Inflammatory macrophage (primary cell): ENCODE measurements at regions not wholly inside any gene's neighbourhood (a gene's known extent, or its start where the extent isn't known, plus 50 kb on each side); places are given as distances from the start of the nearest gene placed in this dataset.
A peak's percentile ranks its signal among the peaks of the same experiment; 100 is the strongest.
"Not testable (repeated sequence)": the region's sequence is repeated elsewhere in the genome, so short reads cannot be mapped to it uniquely, and the experiment has no call there.

Experiments used
- DNase-seq, 2 donors: peaks; one replicate each; pipeline ENCODE4 v3.0.0-alpha.2; 2020 to 2022

DNA sequence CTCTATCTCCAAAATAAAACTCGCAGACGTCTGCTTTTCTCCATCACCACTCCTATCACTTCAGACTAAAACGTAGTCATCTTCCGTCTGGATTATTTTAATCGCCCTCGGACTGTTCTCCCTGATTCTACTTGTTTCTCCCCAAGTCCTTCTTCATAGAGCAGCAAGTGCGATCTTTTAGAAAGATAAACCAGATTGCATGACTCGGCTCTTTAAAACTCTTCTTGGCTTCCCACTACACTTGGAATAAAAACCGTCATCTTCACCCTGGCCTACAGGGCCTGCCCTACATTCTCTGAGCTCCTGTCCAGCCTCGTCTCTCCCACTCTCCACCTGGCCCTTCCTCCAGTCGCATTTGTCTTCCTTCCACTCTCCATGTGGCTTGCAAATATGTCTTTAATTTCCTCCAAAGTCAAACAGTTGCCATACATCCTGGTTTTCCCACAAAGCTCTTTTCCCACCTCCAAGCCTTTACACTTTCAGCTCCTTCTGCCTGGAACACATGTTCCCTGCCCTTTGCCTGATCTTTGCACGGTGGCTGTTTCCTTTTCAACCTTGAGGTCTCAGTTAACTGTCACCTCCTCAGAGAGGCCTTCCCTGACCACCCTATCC is 70.5 kb upstream of the DHX40 start:
- DNase-seq, result no peak

DNA sequence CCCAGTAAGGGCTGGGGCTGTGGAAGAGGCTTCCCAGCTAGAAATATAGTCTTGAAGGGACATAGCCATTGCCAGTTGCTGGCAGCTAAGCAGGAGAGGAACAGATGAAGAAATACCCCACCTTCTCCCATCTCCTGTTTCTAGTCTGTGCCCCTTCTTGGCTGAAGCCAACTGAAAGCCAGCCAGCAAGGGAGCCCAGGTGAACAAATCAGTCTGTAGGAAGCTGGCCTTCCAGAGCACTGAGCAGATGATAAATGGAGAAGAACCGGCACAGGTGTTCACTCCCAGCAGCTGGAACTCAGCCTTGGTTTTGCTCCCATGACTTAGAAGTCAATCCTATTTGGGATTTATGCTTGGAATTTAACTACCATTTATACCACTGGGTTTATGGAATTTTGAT is 69.2 kb upstream of the DHX40 start:
- DNase-seq, result no peak

DNA sequence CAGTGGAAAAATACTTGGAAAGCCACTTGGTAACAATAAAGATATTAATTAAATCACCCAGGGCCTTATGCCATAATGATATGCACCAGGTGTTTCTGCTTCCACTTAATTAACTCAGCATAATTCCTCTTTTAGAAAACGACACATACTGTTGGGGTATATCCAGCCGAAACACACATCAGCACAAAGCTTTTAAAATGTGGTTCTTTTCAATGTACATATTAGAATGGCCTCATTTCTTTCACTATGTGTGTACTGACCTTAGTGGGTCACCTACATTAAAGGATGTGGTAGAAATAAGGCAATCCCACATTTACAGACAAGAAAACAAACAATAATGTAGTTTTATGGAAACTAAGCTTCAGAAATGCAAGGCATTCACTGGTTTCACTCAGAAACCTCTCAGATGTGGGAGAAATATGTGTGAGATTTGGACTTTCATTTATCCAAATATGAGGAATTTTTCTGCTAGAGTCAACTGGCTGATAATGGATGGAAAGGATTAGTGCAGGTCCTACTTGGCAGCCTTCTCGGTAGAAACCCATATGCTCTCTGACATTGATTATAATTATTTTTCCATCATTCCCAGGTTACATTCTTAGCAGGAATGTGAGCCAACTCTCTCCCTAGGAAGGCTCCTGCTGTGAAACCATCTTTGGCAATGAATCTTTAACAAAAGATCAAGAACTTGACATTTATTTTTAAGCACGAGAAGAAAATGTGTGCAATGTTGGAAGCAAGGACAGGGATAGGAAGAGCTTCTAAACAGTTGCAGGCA is 66.7 kb upstream of the DHX40 start:
- DNase-seq, result no peak

DNA sequence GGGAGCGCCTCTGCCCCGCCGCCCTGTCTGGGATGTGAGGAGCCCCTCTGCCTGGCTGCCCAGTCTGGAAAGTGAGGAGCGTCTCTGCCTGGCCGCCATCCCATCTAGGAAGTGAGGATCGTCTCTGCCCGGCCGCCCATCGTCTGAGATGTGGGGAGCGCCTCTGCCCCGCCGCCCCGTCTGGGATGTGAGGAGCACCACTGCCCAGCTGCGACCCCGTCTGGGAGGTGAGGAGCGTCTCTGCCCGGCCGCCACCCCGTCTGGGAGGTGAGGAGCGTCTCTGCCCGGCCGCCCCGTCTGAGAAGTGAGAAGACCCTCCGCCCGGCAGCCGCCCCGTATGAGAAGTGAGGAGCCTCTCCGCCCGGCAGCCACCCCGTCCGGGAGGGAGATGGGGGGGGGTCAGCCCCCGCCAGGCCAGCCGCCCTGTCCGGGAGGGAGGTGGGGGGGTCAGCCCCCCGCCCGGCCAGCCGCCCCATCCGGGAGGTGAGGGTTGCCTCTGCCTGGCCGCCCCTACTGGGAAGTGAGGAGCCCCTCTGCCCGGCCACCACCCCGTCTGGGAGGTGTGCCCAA is 65.2 kb upstream of the DHX40 start:
- not testable (repeated sequence) for DNase-seq

DNA sequence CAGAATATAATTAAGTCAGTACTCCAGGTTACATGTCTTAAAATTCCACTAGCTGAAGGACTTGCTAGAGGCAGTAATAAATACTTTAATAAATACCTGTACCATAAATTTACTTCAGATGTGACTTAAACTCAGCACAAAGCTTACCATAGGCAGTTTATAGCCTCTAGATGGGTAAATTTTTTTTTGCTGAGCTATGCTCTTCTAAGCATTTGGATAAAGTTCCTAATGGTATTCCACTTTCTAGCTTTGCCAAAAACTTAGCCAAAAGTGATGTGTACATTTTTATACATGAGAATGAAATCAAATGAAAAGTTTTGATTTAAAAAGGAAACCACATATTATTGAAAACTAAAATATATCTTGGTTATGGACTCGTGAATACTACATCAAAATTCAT is 63.7 kb upstream of the DHX40 start:
- DNase-seq, result no peak

DNA sequence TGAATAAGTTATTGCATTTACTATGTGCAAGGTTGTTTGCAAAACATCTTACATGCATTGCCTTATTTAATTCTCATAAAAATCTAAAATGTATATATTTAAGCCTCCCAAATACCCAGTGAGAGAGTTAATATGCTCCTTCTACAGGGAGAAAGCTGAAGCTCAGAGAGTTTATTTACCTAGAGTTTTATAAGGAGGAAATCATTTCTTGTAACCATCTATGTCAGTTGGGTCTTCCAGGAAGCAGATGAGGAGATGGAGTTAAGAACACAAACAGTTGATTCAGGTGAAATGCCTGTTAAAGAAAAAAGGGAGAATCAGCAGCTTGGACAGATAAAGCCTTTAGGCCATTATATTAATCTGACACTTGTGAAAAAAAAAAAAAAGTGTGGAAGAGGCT is 62.6 kb upstream of the DHX40 start:
- no peak for DNase-seq

DNA sequence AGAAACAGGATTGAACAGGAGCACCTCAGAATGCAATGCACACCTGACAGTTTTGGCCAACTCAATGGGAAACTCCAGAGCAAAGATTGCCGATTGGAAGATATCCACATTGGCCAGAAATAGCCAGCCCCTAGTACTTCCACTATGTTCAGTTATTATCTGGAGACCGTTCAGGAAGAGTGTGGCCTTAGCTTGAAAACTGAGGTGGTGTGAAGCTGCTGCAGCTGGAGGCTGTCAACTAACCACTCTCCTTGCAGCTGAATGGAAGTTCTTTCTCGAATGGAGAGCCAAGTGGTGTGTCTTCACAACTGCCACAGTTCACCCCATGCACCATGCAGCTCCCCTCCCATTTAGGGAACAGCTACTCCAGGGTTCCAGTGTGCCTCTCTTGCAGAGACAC is 61.9 kb upstream of the DHX40 start:
- DNase-seq, result no peak

DNA sequence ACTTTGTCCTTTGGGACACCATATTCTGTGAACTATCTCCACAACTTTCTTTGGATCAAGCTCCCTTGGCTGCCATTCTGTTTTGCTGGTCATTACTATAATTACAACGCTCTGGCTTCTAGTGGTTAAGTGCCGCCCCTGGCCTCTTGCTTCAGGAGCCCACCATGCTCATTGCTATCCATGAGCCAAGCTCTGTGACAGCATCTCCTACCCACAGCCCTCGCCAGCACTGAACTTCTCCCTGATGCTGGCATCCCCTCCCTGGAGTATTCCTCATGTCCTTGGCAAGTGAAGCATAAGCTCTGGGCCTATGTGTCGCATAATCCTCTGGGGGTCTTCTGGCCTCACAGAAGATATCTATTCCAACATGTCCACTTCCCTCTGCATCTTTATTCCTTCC is 60.6 kb upstream of the DHX40 start:
- DNase-seq, result no peak

DNA sequence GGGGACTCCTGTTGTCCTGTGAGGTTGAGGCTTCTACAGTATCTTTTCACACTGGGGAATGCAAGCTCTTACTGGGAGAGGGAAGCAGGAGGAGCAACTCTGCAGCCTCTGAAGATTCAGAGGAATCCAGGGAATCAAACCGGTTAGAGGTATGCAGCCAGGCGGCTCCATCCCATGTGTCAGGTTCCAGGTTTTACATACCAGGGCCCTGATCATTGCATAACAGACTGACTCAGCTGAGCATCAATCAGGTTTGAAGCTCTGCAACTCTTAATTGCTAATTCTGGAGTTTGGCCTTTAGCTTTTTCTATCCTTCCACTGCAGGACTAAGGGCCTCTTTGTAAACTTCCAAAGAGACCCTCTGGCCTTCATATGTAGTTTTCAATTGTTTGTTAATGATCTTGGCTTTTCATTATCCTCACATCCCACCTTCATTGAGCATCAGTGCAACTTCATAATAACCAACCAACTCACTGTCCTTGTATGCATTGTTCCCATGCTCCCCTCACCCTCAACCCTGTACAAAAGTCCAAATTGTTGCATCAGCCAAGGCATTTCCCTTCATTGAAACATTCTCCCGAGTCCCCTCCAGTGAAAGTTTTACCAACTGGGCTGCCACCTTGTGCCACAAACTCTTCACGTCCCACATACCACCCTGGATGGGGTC is 59.7 kb upstream of the DHX40 start:
- DNase-seq, result no peak

DNA sequence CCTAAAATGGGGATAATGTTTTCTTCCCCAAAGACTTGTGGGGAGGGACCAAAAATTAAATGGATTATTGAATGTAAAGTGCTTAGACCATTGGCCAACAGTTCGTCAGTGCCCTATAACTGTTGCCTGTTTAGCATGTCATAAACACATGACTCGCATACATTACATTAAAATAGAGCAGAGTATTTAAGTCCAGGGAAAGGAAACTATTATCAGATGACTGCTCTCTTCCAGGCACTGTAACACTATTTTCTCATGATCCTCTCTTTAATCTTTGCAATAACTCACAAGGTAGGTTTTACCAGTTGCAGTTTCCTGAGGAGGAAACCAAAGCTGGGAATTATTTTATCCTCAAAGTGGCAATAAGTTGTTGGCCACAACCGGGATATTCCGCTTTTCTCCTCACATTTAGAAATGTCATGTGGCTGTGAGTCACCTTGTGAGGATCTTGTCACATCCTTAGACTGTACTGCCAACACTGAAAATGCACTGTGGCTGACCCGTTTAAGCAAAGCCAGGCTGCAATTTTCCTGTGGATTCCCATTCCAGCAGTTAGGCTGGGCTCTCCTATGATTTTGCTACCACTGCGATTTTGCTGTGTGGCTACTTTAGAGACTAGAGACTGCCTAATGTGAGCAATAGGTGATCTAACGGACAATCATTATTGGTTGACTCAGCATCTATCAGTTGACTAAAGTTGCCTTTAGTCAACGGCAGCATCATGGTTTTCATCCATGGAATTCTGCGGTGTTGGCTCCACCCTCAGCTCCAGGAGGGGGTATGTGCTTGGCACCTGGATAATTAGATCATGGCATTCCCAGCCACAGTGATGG is 58.3 kb upstream of the DHX40 start:
- peak; percentile 33 to 63 for DNase-seq

DNA sequence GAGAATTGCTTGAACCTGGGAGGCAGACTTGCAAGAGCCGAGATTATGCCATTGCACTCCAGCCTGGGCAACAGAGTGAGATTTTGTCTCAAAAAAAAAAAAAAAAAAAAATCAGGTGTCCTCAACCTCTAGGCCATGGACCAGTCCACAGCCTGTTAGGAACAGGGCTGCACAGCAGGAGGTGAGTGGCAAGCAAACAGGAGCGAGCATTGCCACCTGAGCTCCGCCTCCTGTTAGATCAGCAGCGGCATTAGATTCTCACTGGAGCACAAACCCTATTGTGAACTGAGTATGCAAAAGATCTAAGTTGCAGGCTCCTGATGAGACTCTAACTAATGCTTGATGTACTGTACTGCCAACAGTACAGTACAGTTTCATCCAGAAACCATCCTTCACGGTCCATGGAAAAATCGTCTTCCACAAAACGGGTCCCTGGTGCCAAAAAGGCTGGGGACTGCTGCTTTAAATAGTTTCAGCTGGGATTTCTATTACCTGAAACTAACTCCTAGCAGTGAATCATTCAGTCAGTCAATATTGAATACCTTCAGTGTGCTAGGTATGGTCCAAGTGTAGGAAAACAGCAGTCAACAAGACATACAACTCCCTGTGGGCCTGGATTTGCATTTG is 56.3 kb upstream of the DHX40 start:
- DNase-seq, result no peak

DNA sequence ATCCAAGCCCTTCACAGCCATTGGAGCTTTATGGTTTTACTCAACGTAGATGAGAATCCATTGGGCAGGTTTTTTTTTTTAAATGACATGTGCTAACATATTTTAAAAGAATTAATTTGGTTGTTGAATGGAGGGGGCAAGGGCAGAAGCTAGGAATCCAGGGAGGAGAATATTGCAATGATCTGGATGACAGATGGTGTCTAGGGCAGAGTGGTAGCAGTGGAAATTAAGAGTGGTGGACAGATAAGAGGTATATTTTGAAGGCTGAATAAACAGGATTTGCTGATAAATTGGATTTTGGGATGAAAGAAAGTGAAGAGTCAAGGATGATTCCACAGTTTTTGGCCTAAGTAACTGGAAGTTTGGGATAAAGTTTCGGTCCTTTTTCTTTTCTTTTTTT is 54.8 kb upstream of the DHX40 start:
- DNase-seq, result no peak

DNA sequence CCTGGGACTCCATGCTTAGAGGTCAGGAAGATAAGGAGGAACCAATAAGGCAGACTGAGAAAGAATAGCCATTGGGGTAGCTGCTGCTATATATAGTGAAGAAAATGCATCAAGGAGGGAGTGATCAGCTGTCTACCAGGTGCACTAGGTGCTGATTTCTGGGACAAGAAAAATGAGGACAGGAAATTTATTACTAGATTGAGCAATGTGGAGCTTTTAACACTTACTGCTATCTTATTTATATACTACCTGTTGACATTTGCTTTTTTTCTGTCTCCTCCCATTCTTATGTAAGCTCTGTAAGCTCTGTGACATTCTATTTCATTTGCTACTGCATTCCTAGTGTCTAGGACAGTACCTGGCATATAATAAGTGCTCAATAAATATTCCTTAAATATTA is 53.7 kb upstream of the DHX40 start:
- DNase-seq, result no peak

DNA sequence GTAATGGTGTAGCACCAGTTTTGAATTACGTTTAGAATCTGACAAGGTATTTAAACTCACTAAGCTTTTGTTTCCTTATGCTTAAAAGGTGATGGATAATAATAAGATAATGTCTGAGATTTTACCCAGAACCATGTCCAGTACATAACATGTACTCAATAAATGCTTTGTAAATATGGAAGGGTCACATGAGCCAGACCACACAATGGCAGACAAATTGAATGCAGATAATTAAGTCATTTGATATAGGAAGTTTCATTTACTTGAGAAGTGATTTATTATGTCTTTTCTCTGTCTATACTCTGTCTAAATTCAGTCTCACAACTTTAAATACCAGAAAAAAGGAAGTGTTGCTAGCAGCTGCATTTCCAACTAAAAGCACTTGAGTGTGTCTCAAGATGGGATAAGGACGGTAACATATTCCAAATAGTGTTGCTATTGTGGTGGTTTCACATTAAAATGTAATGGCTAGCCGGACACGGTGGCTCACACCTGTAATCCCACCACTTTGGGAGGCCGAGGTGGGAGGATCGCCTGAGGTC is 52.5 kb upstream of the DHX40 start:
- DNase-seq, result peak; percentile 16 to 31

DNA sequence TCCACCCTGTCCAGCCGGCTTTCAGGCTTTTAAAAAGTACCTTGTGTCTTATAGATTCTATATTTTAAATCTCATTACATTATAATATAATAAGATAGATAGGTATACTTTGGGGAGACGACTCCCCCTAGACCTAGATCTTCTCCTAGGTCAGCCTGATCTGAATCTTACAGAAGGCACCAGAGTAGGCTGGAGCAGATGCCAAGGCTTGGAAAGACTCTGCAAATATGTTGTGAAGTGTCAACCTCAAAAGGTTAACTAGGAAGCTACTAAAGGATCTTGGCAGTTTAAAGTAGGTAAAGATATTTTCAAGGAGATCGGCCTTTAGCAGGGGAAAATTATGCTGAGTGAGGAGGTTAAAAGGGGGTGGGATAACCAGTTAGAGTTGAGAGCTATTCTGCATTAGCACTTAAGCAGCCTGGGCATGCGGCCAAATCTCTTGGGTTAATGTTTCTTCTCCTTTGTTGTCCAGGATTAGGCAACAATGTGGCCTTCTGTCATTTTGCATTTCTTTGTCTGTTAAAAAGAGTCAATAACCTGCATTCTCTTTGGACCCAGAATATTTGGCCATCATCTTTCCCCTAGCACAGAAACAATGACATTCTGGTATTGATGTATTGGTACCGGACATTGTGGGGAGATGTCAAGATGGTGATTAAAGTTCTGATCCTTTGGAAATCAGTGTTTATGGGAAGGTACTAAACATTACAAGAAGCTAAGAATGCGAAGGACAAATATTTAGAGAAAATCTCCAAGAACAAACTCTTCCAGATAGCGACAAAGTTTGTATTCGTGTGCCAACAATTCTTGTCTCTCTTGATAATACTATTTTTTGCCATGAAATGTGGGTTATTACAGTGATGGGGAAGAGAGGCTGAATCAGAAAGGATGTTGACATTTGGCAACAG is 51.2 kb upstream of the DHX40 start:
- peak; percentile 90 to 93 for DNase-seq
